Hypothalamus (tissue), 51 donors: ENCODE measurements at regions not wholly inside any gene's neighbourhood (a gene's known extent, or its start where the extent isn't known, plus 50 kb on each side); places are given as distances from the start of the nearest gene placed in this dataset.

Experiments
- DNase-seq, 51 donors: peaks; one replicate each; lab custom pipeline; 2025; lab: John Stamatoyannopoulos, UW

DNA sequence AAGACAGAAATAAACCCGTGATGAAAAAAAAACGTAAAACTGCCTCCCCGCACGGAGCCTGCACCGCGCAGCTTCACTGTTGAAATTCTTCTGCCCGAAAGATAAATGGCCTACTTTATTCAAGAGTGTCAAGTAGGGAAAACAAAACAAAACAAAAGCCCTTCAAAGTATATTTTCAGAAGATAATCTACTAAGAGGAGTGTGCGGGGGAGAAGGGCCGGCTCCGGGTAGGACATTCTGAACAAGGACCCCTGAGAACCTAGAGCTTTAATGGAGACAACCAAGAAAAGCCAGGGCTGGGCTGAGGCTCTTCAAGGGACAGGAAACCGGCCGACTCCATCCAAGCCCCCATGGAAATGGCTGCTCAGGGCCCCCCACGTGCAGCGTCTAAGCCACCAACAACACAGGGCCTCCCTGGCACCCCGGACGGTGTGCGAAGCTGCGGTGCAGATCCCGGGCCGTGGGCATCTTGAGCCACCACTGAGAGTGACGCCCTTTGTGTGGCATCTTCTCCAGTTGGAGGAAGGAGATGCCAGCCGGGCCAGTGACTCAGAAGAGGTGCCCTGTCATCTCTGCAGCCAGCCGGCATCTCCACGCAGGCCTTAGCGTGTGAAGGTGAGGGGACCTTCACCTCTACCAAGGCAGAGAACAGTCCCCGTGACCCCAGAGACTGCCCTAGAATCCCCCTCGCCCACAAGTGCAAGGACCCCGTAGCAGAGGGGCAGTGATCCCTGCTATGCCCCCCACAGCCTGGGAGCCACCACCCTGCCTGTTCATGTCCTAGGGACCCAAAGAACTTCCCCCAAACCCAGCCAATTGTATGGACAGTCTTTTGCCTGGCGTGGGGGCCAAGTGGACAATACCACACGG, 250.8 kb downstream of the C16orf95 start:
- no peak for DNase-seq

DNA sequence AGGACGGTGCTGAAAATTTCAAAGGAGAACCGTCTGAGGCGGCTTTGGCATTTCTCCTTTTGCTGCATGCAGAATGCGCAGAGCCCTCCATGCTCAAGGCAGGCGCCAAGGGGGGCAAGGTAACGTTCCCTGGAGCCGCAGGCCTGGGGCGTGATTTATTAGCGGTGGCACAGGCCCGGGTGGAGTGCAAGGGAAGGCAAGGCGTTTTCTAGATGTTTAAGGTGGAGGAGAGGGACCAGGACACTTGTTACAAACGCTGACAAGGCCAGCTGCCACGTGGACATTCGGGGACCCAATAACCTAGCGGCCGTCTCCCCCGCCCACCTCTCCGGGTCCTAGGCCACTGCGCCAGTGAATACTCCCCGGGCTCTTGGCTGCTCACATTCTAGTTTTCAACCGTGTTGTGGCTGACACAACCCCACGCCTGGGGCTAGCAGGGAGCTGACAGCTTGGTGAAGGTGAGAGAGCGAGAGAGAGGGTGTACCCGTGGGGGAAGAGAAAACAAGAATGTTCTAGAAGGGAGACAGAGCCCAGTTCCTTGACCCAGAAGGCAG, 250.1 kb downstream of the C16orf95 start:
- DNase-seq, result no peak

DNA sequence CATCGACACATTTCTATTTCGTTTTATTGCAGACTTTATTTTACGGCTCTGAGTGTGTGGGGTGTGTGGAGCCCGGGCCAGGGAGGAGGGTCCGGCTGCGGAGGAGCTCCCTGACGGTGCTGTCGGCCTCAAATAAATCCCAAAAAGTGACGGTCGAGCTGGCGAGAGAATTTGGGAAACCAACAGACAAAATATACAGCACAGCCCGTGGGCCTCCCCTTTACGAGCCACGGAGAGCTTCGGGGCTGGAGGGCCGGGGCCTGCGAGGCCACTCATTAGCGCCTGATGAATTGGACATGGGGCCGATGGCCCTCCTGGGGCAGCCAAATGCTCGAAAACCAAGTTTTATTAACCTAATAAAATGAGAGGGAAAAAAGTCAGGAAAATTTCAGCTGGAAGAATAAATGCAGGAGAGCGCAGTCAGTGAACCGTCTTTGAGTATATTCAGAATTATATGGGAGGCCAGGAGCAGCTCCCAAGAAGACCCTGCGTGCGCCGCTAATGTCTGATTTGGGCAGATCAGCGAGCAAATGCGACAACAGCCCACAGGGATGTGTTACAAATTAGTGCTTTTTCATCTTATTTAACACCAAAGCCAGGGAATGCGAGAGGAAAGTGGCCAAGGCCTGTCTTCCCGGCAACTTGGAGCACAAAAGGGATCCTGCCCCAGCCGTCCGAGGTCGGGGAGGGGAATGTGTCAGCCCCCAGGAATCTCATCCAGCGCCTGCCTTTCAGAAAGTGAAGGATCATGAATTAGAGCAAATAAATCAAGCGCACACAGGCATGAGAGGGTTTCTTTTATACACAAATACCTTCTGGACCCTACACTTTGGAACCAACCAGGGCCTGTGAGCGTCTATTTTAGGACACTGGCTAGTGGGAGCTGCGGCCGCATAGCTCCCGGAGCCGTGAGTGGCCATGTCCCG, 249.1 kb downstream of the C16orf95 start:
- peak in 2 of 51 donors; percentile 3 to 21 for DNase-seq

DNA sequence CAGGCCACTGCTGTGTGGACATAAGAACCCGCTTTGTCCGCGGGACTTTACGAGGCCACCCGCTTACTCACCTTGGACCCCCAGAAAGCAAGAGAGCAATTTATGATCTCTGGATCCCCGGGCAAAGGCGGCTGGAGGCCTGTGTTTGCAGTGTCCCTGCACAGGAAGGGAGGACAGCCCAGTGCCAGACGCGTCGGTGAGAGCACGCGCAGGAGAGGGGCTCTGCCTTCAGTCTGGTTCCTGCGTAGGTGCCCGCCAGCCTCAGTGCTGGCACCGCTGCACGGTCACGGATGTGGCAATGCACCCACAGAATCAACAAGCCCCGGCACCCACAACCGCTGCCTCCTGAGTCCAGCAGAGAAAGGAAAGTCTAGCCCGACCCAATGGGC, 248.4 kb downstream of the C16orf95 start:
- no peak for DNase-seq

- no peak for DNase-seq
Measured at GRCh38 chr16:87070657-87071056, 246.5 kb downstream of the C16orf95 start.

DNA sequence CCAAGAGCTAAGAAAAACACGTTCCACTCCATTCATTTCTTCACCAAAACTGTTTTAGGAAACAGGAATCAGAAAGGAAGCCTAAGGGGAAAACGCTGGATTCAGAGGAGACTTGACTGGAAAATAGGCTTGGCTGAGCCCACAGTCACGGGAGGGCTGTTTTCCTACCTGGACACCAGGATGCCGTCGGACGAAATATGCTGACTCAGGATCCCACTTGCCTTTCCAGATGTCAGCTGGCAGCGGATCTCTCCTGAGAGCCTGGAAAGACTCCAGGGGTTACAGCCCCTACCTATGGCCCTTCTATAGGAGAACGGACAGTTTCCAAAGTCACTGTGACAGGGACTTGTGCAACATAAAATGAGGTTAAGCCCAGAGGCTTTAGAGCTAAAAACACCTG, 245.1 kb downstream of the C16orf95 start:
- DNase-seq, result no peak

- DNase-seq, result no peak
Measured at GRCh38 chr16:87074641-87075318, 242.4 kb downstream of the C16orf95 start.

GRCh38 chr16:87075319-87075860, 241.8 kb downstream of the C16orf95 start:
- no peak for DNase-seq

DNA sequence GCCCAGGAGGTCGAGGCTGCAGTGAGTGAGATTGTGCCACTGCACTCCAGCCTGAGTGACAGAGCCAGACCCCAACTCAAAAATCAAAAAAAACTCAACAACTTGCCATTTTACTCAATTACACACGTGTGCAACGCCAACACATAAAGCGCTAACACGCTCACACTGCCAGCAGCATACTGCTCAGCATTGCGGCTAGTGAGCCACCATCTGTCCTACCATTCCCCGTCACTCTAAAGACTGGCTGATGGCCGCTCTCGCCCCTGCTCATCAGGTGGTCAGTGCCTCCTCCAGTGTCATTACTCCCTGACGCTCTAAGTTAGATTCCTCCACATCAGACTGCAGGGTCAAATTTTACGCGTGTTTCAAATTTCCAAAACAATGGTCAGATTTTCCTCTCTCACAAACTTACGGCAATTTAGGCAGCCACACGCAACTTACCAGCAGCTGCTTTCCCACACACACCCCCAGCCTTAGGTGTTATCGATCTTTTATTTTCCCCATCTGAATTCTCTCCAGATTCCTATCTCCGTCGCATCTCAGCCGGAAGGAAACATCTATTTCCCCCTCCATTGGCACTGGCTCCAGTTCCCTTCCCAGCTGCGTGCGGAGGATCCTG, 240.8 kb downstream of the C16orf95 start:
- DNase-seq, result no peak

DNA sequence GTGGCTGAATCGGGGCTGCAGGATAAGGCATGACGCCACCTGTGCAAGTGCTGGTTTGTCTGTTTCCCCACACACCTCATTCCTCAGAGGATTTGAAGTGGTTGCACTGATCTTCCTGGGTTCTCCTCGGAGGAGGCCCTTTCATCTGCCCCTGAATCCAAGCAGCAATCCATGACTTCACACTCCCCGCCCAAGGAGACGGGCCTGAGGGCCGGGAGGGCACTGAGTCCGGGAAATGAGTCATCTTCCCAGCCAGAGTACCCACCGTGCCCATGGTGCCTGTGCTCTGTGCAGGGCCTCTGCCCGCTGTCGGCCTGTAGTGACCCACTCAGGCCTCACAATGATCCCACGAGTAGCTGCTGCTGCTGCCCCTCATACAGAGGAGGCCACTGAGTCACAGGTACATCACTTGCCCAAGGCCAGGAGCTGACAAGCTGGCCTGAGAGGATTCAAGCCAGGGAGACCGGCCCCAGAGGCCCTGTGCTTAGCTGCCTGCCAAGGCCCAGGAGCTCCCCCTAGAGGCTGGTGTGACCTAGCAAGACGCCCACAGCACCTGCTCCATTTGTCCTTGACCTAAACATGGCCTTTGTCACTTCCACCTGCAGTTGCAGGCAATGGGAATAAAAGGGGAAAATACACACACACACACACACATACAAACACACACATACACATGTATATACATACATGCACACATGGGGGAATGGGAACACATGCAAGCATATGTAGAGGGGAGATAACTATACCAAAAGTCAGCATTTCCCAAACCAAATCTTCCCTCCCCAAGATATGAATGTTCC, 240.0 kb downstream of the C16orf95 start:
- DNase-seq, result peak in 7 of 51 donors; percentile 3 to 30 (median 6)

DNA sequence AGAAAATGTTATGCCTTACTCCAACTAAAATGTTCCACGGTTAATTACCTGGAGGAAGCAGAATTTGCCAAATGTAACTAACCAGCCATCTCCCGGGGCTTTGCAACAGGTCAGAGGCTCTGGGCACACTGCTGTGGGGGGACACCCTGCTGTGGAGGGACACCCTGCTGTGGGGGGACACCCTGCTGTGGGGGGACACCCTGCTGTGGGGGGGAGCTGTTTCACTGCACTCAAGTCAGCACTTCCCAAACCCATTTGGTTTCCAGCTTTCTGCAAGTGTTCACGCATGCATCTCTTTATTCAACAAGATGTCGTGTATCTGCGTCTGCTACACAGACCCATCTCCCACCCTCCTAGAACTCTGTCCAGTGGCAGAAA, 239.5 kb downstream of the C16orf95 start:
- DNase-seq, result no peak

DNA sequence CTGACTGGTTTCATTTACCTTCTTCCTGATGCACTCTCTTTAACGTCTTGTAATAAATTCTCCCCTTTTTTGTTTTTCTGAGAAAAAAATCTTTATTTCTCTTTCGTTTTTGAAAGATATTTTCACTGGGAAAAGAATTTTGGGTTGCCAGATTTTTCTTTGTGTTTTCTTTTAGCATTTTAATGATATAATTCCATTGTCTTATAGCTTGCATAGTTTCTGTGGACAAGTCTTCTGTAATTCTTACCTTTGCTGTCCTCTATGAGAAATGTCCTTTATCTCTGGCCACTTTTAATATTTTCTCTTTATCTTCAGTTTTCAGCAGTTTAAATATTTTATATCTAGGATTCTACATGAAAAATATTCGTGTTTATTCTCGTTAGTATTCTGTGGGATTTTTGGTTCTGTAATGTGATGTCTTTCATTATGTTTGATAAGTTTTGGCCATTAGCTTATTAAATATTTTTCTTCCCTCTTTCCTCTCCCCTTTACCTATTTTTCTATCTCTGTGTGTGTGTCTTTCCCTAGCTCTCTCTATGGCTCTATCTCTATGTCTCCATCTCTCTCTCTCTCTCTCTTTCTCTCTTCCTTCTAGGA, 236.5 kb downstream of the C16orf95 start:
- no peak for DNase-seq

GRCh38 chr16:87085441-87085840, 231.8 kb downstream of the C16orf95 start:
- no peak for DNase-seq

DNA sequence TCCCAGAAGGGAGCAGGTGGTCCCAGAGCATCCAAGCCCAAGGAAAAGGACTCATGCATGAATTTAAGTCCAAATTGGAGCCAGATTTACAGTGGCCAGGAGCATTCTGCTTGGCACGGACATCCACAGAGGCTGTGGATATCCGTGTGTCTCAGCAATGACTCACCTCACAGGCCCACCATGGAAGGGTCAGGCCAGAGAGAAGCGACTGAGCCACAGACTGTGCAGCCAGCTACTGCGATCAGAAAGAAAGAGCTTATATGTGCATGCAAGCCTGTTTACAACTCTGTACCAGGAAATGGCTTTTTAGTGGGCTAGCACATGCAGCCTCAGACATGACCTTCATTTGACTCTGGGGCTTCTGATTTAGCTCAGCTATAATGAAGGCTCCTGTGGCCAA, 231.0 kb downstream of the C16orf95 start:
- no peak for DNase-seq

DNA sequence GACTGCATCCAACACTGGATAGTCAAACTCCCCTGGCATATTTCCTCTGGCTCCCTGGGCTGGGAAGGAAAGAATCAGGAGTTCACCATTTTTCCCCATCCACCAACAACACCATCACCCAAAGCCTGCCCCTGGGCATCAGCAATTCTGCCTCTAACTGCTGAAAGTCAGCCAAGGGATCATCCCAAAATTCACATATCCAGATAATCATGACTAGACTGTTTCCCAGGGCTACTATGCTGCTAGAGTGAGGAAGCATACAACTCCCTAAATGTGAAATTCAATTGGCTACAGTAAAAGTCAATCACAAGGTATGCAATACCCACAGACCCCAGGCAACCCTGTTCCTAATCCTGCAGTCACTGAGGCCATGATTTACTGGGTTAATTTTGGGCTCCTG, 230.6 kb downstream of the C16orf95 start:
- DNase-seq, result no peak

GRCh38 chr16:87092958-87093357, 224.2 kb downstream of the C16orf95 start:
- no peak for DNase-seq

- no peak for DNase-seq
Measured at GRCh38 chr16:87093804-87094555, 223.2 kb downstream of the C16orf95 start.

- DNase-seq, result no peak
Measured at GRCh38 chr16:87094556-87094865, 222.7 kb downstream of the C16orf95 start.
